Sciatic nerve (tissue), 2 donors: ENCODE measurements at regions not wholly inside any gene's neighbourhood (a gene's known extent, or its start where the extent isn't known, plus 50 kb on each side); places are given as distances from the start of the nearest gene placed in this dataset.

Experiments used
- ATAC-seq: fragments of 200-7000 bp; cut with Tn5 transposase; one replicate; pipeline ENCODE4 v1.9.1; 2020; ENCODE audit warnings: mild to moderate bottlenecking, moderate library complexity
- DNase-seq: peaks from one replicate; pipeline ENCODE4 v3.0.0-alpha.2; 2020; ENCODE audit warnings: low spot score
- intact Hi-C: fragments of 100-400 bp; cut with DNase I; formaldehyde crosslinking; loops from one replicate; pipeline ENCODE4 v1.14.2; 2022
- donor health status: DM: no; HTN: no; CAD: no.
- donor health status: DM: no; HTN: no; CAD: no.

DNA sequence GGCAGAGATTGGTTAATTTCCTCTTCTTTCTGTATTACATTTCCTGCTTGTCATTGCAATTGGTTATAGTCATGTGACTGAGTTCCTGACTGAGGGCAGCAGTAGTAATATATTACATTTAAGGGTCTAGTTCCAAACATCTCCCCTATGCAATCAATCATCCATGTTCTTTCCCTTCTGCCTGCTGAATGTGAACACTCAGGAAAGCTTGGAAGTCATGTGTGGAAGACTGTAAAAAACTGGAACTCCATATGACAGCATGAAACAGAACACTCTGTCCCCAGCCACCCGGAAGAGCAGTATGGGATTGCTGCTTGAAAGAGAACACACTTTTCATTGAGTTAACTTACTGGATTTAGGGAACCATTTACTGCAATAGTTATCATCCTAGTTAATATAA, 459.7 kb upstream of the SEMA3A start:
- ATAC-seq: no peak
- intact Hi-C loops: no loop called here
- no peak for DNase-seq

DNA sequence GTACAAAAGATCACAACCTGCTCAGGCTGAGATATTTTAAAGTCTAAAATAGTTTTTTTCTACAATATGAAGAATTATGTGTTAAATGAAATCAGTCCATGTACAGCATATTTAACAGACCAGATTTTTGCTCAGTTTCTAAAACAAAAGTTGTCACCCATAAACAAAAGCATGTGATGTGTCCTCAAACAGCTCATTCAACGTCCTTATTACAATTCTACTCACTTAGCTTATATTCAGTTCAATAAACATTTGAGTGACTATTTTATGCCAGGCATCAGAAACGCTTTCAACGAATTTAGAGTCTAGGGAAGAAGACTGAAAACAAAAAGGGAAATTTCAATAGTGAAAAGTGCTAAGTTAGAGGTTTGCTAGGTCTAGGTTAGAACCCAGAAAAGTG, 457.3 kb upstream of the SEMA3A start:
- DNase-seq (no peak), ATAC-seq (no peak)
- intact Hi-C loops: no loop called here

DNA sequence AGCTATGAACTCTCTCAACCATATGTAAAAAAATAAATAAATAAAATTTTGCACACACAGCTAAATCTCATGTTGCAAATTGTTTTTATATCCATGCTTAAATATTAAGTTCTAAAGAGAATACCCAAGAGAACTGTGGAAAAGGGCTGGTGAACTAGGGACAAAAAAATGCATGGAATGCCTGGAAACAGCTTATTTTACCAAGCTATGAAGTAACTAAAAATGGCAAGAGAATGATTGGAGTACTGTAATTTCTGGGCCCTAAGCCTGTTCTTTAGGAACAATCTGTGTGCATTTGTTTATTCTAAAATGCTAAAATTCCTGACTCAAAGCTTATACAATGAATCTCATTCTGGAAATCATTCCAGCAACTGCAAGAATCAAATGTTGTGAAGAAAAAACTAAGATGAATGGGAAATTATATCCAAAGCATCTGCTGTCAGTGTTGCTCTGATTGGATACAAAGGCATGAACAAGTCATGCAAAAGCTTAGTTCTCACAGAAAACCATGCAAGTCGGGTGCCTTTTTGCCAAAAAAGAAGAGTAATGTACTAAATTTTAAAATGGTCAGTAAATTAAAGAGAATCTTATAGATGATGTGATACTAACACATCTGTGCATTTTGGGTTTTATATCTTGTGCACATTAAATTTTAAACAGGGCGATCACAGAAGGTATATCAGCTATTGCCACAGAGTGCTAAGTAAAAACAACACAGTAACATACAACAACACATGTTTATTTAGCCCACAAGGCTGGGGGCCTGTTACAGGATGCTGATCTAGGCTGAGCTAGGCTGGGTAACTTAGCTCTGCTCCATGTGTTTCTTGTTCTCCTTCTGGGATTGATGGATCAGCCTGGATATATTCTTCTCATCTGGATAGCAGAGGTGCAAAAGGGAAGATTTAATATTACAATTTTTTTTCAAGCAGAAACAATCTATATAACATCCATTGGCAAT, 453.5 kb upstream of the SEMA3A start:
- intact Hi-C loops: loop anchor here (2.0 kb wide), 1 partner anchor 23 kb away; no protein-coding TSS in a partner anchor
- ATAC-seq (peak; percentile 48), DNase-seq (no peak)

DNA sequence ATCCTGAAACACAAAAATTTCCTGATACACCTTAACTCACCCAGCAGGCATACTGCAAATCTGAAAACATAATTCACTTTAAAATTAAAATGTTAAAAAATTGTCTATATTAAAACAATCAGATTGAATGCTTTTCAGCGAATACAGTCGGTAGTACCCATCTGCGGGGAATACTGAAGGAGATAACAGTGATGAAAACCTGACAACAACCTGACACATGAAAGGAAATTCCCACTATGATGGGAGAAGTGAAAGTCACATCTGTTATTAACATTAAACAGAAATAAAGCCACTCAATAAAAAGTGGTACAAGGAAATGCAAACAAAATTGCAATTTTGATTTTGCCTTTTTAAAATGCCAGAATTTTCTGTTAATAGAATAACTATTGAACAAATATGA, 448.0 kb upstream of the SEMA3A start:
- ATAC-seq: no peak
- no peak for DNase-seq
- intact Hi-C loops: no loop called here

DNA sequence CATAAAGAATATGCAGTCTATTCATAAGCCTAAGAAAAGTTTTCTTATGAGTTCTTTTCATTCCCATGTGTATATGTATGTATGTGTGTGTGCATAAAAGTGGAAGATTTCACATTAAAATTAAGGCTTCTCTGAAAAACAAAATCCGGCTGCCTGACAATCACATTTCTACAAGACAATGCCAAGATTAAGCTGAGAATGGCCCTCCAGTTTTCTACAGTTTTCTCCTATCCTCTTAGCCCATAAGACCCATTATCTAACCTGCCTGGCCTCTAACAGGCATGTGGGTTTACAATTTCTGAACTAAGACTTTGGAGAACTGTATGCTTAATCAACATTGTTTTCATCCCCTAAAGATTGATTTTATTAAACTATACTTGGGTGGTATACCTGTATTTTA, 446.0 kb upstream of the SEMA3A start:
- no peak for ATAC-seq
- no peak for DNase-seq
- intact Hi-C loops: no loop called here

DNA sequence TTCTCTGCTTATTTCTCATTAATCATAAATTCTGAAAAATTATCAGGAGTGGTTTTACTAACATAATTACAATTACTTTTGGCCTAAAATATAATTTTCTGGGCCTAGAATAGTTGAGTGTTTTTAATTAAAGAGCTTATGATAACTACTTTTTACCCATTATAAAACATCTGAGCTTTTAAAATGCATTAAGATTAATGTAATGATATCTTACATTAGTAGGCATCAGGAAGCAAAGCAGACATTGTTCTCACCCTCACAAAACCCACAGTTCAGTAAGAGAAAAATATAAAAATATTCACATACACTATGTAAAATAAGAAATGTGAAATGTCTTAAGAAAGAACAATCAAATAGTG, 443.7 kb upstream of the SEMA3A start:
- intact Hi-C loops: no loop called here
- DNase-seq: no peak

DNA sequence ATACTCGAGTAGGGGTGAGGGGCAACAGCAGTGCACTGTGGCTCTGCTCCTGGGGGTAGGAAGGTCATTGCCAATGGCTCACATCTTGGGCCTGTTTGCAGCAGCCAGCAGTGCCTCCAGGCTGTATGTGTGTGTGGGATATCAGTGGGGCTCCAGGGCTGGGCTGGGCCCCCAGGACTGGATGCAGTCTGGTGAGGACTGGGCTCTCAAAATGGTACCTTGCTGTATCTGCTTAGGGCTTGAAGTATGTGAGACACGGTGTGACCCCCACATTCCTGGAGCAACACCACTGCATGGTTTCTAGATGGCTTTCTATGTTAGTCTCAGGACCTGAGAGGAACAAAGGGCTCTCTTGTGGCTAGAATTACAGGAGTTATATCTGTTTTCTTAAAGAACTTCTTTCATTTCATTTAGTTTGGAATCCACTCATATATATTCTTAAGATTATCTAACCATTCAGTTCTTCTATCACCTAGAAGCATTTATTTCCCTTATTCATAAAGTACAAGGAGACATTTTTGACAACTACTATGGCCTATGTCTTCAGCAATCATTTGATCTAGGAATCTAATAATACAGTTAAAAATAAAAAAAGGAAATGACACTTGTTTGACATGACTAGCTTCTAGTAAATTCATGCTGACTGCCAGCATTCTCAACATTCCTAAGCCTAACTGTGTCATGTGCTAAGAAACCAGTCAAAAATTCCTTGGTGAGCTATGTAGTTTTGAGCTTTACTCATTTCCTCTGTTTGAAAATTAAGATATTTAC, 443.2 kb upstream of the SEMA3A start:
- no peak for DNase-seq
- ATAC-seq: peak; percentile 75
- intact Hi-C loops: no loop called here

More for the DNA sequence above, 443.7 kb upstream of the SEMA3A start:
- ATAC-seq: no peak

DNA sequence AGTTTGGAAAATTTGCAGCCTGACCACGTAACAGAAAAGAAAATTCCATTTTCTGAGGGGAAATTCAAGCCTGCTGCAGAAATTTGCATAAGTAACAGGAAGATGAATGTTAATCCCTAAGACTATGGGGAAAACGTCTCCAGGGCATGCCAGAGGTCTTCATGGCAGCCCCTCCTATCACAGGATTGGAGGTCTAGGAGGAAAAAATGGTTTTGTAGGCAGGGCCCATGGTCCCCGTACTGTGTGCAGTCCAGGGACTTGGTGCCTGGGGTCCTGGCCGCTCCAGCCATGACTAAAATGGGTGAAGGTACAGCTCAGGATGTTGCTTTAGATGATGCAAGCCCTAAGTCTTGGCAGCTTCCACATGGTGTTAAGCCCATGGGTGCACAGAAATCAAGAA, 437.3 kb upstream of the SEMA3A start:
- DNase-seq (no peak), ATAC-seq (no peak)
- intact Hi-C loops: no loop called here

DNA sequence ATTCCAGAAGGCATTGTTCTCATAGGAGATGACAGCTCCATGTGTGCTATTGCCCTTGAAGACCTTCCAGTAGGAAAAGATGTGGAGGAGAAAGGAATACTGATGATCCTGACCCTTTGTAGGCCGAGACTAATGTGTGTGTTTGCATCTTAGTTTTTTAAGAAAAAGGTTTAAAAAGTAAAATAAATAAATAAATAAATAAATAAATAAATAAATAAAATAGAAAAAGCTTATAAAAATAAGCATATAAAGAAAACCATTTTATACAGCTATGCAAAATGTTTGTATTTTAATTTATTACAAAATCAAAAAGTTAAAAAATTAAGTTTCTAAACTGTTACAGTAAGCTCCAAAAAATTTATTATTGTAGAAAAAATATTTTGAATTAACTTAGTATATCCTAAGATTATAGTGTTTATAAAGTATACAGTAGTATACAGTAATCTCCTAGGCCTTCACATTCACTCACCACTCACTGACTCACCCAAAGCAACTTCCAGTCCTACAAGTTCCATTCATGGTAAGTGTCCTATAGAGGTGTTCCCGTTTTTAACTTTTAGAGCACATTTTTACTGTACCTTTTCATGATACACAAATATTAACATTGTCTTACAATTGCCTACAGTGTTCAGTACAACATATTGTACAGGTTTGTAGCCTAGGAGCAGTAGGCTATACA, 435.2 kb upstream of the SEMA3A start:
- intact Hi-C loops: no loop called here
- ATAC-seq (no peak), DNase-seq (no peak)

DNA sequence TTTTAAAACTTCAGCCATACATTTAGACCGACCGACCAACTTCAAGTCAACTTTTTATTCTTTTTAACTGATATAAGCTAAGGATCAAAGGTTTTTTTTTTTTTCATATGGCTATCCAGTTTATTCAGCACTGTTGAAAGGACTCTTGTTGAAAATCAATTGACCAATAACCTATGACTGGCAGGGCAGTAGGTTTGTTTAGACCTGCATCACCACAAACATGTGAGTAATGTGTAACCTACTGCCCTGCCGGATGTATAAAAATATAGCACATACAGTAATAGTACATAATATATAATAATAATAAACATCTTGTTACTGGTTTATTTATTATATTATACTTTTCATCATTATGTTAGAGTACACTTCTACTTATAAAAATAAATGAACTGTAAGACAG, 434.6 kb upstream of the SEMA3A start:
- intact Hi-C loops: no loop called here
- ATAC-seq (no peak), DNase-seq (no peak)

DNA sequence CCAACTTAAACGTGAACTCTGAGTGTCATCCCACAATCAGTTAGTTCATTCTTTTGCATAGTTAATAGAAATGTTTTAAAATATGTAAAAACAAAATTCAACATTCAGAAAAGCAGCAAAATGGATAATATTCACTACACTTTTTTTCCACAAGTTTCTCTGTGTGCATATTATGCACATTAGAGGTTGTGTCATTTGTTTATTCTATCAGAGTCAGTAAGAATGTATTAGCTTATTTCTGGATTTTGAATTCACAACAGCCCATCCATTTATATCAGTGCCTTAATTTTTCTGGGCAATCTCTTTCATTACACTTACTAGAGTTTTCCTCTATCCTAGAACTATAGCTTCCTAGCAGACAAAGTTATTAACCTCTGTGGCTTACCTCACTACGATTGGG, 432.7 kb upstream of the SEMA3A start:
- DNase-seq: no peak
- intact Hi-C loops: no loop called here
- no peak for ATAC-seq

DNA sequence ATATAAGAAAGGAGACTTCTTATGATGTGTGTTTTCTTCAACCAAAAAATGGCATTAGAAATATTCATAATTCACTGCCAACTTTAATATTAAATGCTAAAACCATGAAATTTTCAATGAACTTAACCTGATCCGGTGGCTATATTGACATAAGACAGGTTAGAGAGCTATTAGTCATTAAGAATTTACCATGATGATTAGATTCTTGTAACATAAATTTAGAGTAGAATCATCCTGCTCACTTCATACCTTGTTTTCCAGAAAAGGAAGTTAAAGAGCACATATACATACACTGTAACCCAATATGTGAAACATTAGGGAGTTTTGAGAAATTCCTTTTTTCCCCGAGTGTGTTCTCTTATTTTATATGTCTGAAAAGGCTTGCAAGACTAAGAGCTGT, 430.3 kb upstream of the SEMA3A start:
- DNase-seq (no peak), ATAC-seq (no peak)
- intact Hi-C loops: no loop called here

DNA sequence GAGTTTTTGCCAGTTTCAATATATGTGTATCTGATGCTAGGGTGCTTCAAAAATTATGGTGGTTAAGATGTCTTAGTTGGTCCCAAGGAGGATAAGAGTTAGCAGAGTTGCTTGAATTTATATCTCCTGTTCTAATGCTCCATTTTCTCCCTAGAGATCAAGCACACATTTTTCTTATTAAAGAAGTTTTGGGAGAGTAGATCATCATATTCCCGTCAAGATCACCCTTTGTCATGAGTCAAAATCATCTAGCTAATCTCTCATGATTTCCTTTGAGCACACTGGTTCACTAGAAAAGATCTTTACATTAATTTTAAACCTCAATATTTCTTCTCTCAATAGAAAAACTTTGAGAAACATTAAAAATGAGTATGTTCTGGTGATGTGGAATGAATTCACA, 429.9 kb upstream of the SEMA3A start:
- ATAC-seq (no peak), DNase-seq (no peak)
- intact Hi-C loops: no loop called here

DNA sequence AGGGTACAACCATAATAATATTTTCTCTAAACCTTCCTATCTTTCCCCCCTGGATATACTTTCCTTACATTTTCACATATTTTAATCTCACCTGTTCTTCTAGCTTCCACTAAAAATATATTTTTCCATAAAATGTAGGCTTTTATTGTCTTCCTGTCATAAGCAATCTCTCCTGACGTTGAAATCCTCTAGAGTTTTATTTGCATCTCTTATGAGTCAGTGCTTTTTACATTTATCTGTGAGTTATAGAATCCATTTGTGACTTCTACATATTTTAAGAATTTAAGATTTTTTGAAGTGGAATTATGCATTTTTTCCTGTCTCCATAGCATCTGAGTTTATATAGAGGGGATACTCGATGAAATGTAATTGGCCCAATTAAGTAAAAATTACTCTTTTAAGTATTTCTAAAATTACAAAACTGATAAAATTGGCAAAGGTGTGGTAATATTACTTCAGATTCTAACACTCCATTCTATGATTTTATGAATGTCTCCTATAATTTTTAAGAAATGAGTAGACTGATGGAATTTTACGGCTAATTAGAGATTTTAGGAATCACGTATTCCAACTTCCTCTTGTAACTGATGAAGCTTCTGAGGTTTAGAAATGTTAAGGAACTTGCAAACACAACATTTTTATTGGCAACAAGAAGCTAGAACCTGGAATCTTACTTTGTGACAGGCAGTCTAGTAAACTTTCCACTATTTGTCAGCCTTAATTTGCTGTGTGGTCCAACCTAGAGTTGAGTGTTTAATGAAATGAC, 422.9 kb upstream of the SEMA3A start:
- DNase-seq (no peak), ATAC-seq (no peak)
- intact Hi-C loops: no loop called here

DNA sequence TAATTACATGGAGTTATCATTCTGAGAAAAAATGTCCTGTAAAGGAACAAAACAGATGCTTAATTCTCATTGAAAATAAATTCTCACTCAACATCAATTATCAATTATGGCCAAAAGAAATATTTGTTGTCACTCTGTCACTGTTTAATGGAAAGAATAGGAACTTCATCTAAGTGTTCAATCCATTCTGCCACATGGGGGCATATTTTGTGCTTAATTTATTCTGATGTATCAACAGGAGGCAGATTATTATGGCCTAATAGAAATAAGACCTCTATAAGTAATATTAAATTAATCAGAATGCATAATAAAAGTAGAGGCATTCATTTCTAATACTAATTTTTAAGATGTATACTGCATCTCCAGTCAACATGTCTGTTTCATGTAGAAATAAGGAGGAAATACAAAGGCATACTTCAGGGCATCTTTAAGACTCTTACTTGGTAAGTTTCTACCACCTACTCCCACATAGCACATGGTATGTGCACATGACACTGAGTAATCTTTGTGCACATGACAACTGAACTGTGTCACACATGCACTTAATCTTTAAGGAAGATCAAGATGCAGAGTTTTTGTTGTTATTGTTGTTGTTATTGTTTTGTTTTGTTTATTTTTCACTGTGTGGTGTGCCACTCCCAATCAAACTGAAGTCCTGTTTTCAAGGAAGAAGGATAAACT, 420.4 kb upstream of the SEMA3A start:
- ATAC-seq (no peak), DNase-seq (no peak)
- intact Hi-C loops: no loop called here

DNA sequence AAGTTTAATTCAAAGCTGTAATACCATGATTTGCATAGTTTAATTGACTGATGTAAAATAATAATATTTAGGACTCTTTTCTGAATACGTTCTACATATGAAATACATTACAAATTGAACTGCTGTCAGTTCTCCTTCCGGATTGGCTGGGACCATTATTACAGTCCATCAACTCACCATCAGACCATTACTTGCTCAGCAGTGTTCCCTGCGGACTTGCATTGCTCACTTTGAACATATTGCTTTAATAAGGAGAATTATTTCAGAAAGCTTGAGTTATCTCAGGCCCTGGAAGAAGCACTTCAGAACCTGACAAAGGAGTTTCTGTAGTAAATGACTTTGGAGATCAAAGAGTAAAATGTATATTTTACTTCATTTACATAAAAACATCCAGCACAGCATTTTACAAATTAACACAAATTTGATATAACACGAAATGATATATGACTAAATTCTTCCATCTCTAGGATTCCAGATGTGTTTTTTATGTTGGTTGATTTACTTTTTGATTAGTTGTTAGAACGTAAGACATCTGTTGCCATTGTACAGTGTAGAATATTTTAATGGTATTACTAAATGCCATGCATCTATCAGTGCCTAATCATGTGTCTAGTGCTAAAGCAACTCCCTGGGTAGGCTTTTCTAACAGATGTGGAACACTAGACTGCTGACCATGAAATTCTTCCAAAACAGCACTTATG, 418.5 kb upstream of the SEMA3A start:
- ATAC-seq: no peak
- intact Hi-C loops: no loop called here

DNA sequence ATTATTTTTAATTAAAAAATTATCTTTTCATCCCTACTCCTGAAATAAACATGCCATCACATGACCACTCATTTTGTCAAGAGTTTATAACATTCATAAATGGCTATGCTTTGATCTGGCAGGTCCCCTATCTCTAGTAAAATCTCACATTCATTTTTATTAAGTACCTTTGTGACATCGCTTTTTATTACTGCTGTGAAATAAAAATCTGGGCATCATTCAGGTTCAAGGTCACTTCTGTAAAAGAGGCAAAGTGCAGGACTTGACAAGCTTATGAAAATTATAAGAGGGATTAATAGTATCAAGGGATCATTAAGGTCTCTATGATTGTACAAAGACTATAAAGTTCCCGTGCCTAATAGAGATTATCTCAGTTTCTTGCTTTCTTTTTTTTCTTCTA, 416.8 kb upstream of the SEMA3A start:
- intact Hi-C loops: no loop called here
- no peak for ATAC-seq
- no peak for DNase-seq

More for the DNA sequence above, 418.5 kb upstream of the SEMA3A start:
- no peak for DNase-seq

DNA sequence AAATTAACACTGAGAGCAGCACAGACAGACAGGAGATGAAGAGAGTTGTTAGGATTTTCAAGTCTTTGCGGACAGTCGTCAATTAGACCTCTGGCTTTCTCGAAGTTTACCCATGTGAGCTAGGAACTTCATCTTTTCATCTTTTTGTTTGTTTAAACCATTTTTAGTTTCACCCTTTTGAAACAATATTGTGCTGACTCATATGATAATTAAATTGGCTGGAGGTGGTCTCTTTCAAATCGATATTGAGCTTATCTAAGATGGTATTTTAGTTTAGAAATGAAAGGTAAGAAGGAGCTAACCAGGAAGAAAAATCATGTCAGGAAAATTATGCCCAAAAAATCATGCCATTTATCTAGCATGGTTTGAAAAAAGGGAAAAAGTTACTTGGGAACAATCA, 415.8 kb upstream of the SEMA3A start:
- ATAC-seq (no peak), DNase-seq (no peak)
- intact Hi-C loops: no loop called here
